PC-9 (cell line): ENCODE measurements at regions not wholly inside any gene's neighbourhood (a gene's known extent, or its start where the extent isn't known, plus 50 kb on each side); places are given as distances from the start of the nearest gene placed in this dataset.

Experiments used
- CTCF ChIP-seq: fragments of 200-600 bp; sonication (generic); conservative IDR thresholded peaks from 2 replicates; pipeline ENCODE4 v1.6.1; 2017; ENCODE audit warnings: mixed run types, antibody characterized with exemption, mild to moderate bottlenecking, moderate library complexity
- EZH2 ChIP-seq: fragments of 200-600 bp; sonication (generic); IDR thresholded peaks from 2 replicates; pipeline ENCODE4 v1.8.0; 2017; ENCODE audit warnings: antibody characterized with exemption, low read depth

GRCh38 chr2:200735061-200735460, 76.6 kb upstream of the BZW1 start:
- TF ChIP-seq CTCF = no peak
- TF ChIP-seq EZH2 = no peak
